Duodenal mucosa (tissue), 2 donors: ENCODE measurements at regions not wholly inside any gene's neighbourhood (a gene's known extent, or its start where the extent isn't known, plus 50 kb on each side); places are given as distances from the start of the nearest gene placed in this dataset.

ENCODE experiments used
- H3K27ac ChIP-seq: one replicate; pipeline ENCODE4 v1.7.0; 2013; ENCODE audit warnings: low read depth, low read length
- H3K27me3 ChIP-seq, 2 donors: one replicate each; pipeline ENCODE4 v1.7.0; 2013; ENCODE audit warnings: low read length in 2 of 2, control low read depth in 1 of 2; ENCODE audit not compliant: insufficient read depth in 2 of 2, control insufficient read depth in 1 of 2
- H3K36me3 ChIP-seq, 2 donors: one replicate each; pipeline ENCODE4 v1.7.0; 2013; ENCODE audit warnings: low read length in 2 of 2, control low read depth in 1 of 2; ENCODE audit not compliant: insufficient read depth in 2 of 2, control insufficient read depth in 1 of 2
- H3K4me1 ChIP-seq, 2 donors: one replicate each; pipeline ENCODE4 v1.7.0; 2013; ENCODE audit warnings: low read length in 2 of 2, control low read depth in 1 of 2; ENCODE audit not compliant: insufficient read depth in 2 of 2, control insufficient read depth in 1 of 2
- H3K4me3 ChIP-seq, 2 donors: one replicate each; pipeline ENCODE4 v1.7.0; 2013; ENCODE audit warnings: low read length in 2 of 2, low read depth in 1 of 2
- H3K9ac ChIP-seq, 2 donors: one replicate each; pipeline ENCODE4 v1.7.0; 2013; ENCODE audit warnings: low read length in 2 of 2, low read depth in 1 of 2
- H3K9me3 ChIP-seq, 2 donors: one replicate each; pipeline ENCODE4 v1.7.0; 2013; ENCODE audit warnings: low read length in 2 of 2, control low read depth in 1 of 2; ENCODE audit not compliant: control insufficient read depth in 1 of 2

DNA sequence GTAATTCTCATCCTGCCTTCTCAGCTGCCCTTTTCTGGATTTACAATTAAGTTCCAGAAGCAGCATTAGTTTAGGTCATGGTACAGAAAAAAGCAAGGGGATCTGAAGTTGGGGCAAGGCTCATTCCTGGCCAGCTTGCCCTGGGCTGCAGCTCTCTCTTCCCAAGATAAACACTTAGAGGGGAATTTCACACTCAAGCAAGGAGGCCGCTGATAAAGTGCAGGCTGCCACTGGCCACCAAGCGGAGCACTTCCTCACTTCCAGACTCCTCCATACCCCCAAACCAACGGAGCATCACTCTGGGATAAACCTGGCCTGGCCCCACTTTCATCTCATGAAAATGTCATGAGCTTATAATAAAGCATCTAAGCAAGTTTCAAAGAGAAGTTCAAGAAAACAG lies 445.5 kb upstream of the MKI67 start:
- no peaks in the 10 kb centered on the region for H3K36me3 ChIP-seq
- no peak overlapping the region for H3K4me3 ChIP-seq
- H3K9ac ChIP-seq = no peak overlapping the region
- no peaks in the 10 kb centered on the region for H3K4me1 ChIP-seq
- H3K27me3 ChIP-seq = no peaks in the 10 kb centered on the region
- H3K9me3 ChIP-seq = no peaks in the 10 kb centered on the region
- no peak overlapping the region for H3K27ac ChIP-seq

GRCh38 chr10:128572696-128573095 lies 446.5 kb upstream of the MKI67 start:
- no peak overlapping the region for H3K27ac ChIP-seq
- no peak overlapping the region for H3K9ac ChIP-seq
- H3K36me3 ChIP-seq = no peaks in the 10 kb centered on the region
- H3K4me3 ChIP-seq = no peak overlapping the region
- no peaks in the 10 kb centered on the region for H3K27me3 ChIP-seq
- no peaks in the 10 kb centered on the region for H3K9me3 ChIP-seq
- H3K4me1 ChIP-seq = no peaks in the 10 kb centered on the region

DNA sequence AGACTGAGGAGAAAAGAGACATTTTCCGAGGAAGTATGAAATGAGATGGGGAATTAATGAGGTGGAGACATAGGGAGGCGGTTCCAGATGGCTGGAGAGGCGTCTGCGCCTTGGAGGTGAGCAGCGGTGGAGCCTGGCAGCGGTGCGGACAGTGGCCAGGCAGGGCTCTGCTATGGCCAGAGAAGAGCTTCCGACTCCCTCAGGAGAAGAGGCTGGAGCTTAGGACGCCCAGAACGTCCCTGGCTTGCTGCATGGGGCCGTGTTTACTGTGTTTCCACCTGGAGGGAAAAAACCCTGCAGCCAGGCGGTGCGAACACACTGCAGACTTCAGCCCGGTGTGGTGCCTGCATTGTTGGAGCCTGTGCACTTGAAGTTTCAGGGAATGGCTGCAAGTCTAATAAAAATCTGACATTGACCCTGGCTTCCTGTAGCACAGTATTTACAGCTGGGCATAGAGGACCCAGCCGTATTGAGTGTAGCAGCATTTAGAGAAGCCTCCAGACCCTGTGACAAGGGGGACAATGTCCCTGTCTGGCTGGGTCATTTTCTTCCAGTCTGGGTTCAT lies 447.1 kb upstream of the MKI67 start:
- Histone ChIP-seq H3K4me1 (no peaks in the 10 kb centered on the region), H3K27me3 (no peaks in the 10 kb centered on the region), H3K27ac (no peak overlapping the region), H3K4me3 (no peak overlapping the region), H3K9ac (no peak overlapping the region), H3K36me3 (no peaks in the 10 kb centered on the region), H3K9me3 (no peaks in the 10 kb centered on the region)

DNA sequence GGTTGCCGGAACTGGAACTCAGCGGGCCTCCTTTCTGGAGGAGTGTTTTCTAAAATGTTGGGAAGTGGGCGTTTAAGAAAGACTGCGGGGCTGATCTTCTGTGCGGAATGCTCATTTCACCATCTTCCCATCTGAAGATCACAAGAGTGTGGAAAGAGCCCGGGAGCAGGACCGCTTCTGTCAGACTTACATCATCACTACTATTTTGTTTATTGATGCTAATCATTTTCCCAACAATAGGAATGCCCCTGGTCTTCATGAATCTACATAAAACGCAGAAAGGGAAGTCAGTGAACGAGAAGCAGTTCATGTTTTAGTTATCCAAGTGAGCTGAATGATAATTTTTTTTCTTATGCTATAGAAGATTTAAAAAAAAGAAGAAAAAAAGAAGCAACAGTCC lies 447.8 kb upstream of the MKI67 start:
- Histone ChIP-seq H3K9me3 (no peaks in the 10 kb centered on the region), H3K4me1 (no peaks in the 10 kb centered on the region), H3K27ac (no peak overlapping the region), H3K9ac (no peak overlapping the region), H3K27me3 (no peaks in the 10 kb centered on the region), H3K4me3 (no peak overlapping the region), H3K36me3 (no peaks in the 10 kb centered on the region)

GRCh38 chr10:128574581-128575210 lies 448.5 kb upstream of the MKI67 start:
- Histone ChIP-seq H3K4me3 (no peak overlapping the region), H3K9ac (no peak overlapping the region), H3K4me1 (no peaks in the 10 kb centered on the region), H3K9me3 (no peaks in the 10 kb centered on the region), H3K27ac (no peak overlapping the region), H3K36me3 (no peaks in the 10 kb centered on the region), H3K27me3 (no peaks in the 10 kb centered on the region)

DNA sequence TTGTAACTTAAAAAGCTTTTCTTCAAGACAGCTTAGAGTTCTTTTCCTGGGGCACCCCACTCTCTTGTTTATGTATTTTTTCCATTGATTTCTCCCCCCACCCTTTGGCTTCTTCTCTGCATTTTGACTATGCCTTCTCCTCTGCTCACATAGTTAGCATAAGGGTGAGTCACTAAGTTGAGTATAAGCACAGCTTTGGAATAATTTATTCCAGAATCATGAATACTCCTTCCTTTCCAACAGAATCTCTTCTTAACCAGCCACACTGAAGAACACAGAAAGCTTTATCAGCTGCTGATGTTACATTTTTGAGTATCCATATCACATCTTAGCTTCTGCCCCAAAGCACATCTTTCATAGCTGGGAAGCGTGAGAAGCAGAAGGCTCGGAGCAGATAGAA lies 449.5 kb upstream of the MKI67 start:
- H3K4me3 ChIP-seq = no peak overlapping the region
- H3K4me1 ChIP-seq = no peaks in the 10 kb centered on the region
- H3K9me3 ChIP-seq = no peaks in the 10 kb centered on the region
- H3K27me3 ChIP-seq = no peaks in the 10 kb centered on the region
- no peak overlapping the region for H3K27ac ChIP-seq
- H3K36me3 ChIP-seq = no peaks in the 10 kb centered on the region
- no peak overlapping the region for H3K9ac ChIP-seq

GRCh38 chr10:128576336-128576735 lies 450.1 kb upstream of the MKI67 start:
- H3K4me3 ChIP-seq = no peak overlapping the region
- H3K36me3 ChIP-seq = no peaks in the 10 kb centered on the region
- H3K27ac ChIP-seq = no peak overlapping the region
- H3K27me3 ChIP-seq = no peaks in the 10 kb centered on the region
- no peak overlapping the region for H3K9ac ChIP-seq
- H3K4me1 ChIP-seq = no peaks in the 10 kb centered on the region
- H3K9me3 ChIP-seq = no peaks in the 10 kb centered on the region

DNA sequence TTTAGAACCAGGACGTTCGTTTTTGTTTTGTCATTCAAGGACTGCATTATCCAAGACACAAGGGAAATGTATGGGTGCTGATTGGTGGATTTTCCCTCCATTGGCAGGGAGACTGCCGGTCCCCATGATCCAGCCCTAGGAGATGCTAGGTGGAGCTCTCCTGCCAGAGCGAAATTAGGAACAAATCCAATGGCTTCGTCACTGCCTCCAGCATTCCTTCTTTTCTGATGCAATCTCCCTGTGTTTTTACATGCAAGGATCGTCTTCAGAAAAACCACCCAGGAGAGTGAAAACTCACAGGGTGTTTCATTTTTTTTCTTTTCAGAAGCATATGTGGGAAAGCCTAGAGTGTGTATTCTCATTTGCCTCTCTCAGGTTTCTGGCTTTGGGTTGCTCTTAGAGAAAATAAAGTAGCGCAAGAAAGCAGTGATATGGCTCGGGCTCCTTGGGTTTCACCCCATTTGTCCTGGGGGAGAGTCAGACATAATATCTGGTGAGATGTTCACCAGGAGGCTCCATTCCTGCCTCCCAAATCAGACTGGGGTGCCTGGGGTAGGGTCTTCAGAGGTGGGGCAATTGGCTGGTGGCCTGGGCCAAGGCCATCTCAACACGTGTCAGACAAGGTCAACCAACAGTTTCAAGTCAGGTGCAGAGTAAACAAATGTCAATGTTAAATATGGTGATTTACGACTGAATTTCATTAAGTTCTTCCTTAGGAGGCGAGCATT lies 450.9 kb upstream of the MKI67 start:
- no peak overlapping the region for H3K9ac ChIP-seq
- H3K4me3 ChIP-seq = no peak overlapping the region
- H3K27ac ChIP-seq = no peak overlapping the region
- H3K9me3 ChIP-seq = no peaks in the 10 kb centered on the region
- H3K36me3 ChIP-seq = no peaks in the 10 kb centered on the region
- no peaks in the 10 kb centered on the region for H3K4me1 ChIP-seq
- H3K27me3 ChIP-seq = no peaks in the 10 kb centered on the region

DNA sequence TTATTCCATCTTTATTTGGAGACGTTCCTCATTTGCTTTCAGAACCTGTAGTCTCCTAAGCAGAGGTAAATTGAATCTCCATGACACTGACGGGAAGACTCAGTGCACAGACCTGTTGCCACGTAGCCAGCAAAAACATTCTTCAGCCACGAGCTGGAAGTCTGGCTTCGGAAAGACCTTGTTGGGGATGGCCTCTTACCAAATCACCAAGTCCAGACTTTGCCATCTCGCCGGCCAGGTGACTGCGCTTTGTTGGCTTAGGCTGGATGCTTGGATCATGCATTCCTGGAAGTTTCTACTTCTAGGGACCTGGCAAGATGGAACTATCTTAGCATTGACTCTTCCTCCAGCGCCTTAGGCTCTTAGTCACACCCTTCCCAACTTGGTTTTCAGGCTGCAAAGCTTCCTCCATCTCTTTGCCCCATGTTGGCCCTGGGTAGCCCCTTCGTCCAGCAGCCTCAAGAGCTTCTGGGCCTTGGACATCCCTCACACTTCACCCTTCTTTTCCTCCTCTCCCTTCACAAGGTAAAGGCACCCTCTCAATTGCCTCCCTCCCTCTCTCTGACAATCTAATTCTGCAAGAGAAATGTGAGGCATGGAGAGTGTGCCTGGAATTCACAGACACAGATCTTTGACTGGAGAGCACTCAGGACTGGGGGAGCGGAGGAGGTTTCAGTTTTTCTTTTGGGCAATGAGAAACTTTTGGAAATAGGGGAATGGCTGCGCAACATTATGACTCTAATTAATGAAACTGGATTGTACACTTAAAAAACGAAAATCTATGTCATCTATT lies 451.9 kb upstream of the MKI67 start:
- Histone ChIP-seq H3K4me1 (no peaks in the 10 kb centered on the region), H3K9ac (no peak overlapping the region), H3K27ac (no peak overlapping the region), H3K36me3 (no peaks in the 10 kb centered on the region), H3K4me3 (no peak overlapping the region), H3K9me3 (no peaks in the 10 kb centered on the region), H3K27me3 (no peaks in the 10 kb centered on the region)

DNA sequence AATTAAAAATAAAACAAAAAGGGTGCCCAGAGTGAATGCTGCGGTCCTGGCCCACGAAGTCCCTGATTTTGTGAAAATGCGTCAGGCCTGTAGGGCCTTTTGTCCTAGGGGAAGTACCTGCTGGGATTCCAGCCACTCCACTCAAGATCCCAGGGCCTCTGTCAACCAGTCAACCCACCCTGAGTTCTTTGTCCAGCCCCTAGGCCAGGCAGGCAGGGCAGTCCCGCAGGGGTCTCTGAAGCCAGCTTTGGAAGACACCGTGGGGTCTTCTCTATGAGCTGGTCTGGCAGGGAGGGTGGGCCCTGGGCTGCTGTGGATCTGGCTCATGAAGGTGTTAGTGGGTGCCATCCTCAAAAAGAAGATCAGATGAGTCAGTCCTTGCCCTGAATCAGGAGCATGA lies 452.5 kb upstream of the MKI67 start:
- Histone ChIP-seq H3K4me3 (no peak overlapping the region), H3K27ac (no peak overlapping the region), H3K9me3 (no peaks in the 10 kb centered on the region), H3K27me3 (no peaks in the 10 kb centered on the region), H3K36me3 (no peaks in the 10 kb centered on the region), H3K9ac (no peak overlapping the region), H3K4me1 (no peaks in the 10 kb centered on the region)
